ENCODE measurements at regions not wholly inside any gene's neighbourhood (a gene's known extent, or its start where the extent isn't known, plus 50 kb on each side); places are given as distances from the start of the nearest gene placed in this dataset.

GRCh38 chr10:104517946-104518345, 123.1 kb upstream of the SORCS3 start:
- H3K9me3 Mint-ChIP-seq: no peaks in the 10 kb centered on the region
- H3K4me1 Mint-ChIP-seq (ENCODE audit: low read depth): no peaks in the 10 kb centered on the region
- TF ChIP-seq CTCF (IDR thresholded peaks at IDR 0.05): no peak
- H3K36me3 Mint-ChIP-seq (ENCODE audit: low read depth): no peaks in the 10 kb centered on the region
- no peak for DNase-seq
- no peak overlapping the region for H3K27ac Mint-ChIP-seq
- peaks cover 8% of the 10 kb centered on the region for H3K27me3 Mint-ChIP-seq (ENCODE audit: insufficient read depth)
- no peak overlapping the region for H3K4me3 Mint-ChIP-seq

- TF ChIP-seq CTCF (IDR thresholded peaks at IDR 0.05): no peak
- Mint-ChIP-seq H3K27me3 (ENCODE audit: insufficient read depth) (peaks cover 12% of the 10 kb centered on the region), H3K9me3 (no peaks in the 10 kb centered on the region), H3K4me3 (no peak overlapping the region), H3K27ac (no peak overlapping the region), H3K4me1 (ENCODE audit: low read depth) (no peaks in the 10 kb centered on the region), H3K36me3 (ENCODE audit: low read depth) (no peaks in the 10 kb centered on the region)
- no peak for DNase-seq
These were observed 122.2 kb upstream of the SORCS3 start for GRCh38 chr10:104518891-104519290.

GRCh38 chr10:104520653-104521052, 120.4 kb upstream of the SORCS3 start:
- no peak overlapping the region for H3K27ac Mint-ChIP-seq
- H3K36me3 Mint-ChIP-seq (ENCODE audit: low read depth): no peaks in the 10 kb centered on the region

GRCh38 chr10:104521901-104522694, 119.0 kb upstream of the SORCS3 start:
- TF ChIP-seq CTCF (IDR thresholded peaks at IDR 0.05): no peak
- no peak for DNase-seq
- no peaks in the 10 kb centered on the region for H3K36me3 Mint-ChIP-seq (ENCODE audit: low read depth)
- H3K4me3 Mint-ChIP-seq: no peak overlapping the region
- H3K27ac Mint-ChIP-seq: no peak overlapping the region
- H3K27me3 Mint-ChIP-seq (ENCODE audit: insufficient read depth): peaks cover 8% of the 10 kb centered on the region
- no peaks in the 10 kb centered on the region for H3K9me3 Mint-ChIP-seq
- H3K4me1 Mint-ChIP-seq (ENCODE audit: low read depth): no peaks in the 10 kb centered on the region

More at GRCh38 chr10:104520653-104521052, 120.4 kb upstream of the SORCS3 start:
- peaks cover 10% of the 10 kb centered on the region for H3K27me3 Mint-ChIP-seq (ENCODE audit: insufficient read depth)
- no peak overlapping the region for H3K4me3 Mint-ChIP-seq
- no peaks in the 10 kb centered on the region for H3K9me3 Mint-ChIP-seq
- no peaks in the 10 kb centered on the region for H3K4me1 Mint-ChIP-seq (ENCODE audit: low read depth)
- TF ChIP-seq CTCF (IDR thresholded peaks at IDR 0.05): no peak
- DNase-seq: no peak

DNA sequence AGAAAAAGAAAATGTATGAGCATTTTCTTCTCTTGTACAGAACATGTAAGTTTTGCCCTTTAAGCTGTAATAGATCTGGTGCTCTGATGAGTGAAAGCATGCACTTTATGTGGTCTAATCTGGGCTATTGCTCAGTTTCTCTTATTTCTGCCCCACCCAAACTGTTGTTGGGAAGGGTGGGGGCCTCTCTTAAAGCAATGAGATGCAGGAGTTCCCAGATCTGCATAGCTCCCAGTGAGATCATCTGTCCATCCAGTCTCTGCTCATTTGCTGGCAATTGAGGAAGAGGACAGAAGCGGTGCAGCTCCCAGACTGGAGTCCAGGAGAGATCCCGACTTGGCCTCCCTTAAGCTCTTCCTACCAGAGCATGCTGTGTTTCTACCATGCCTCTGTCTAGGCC, 114.9 kb upstream of the SORCS3 start:
- TF ChIP-seq CTCF (IDR thresholded peaks at IDR 0.05): no peak
- Mint-ChIP-seq H3K27me3 (ENCODE audit: insufficient read depth) (peaks cover 9% of the 10 kb centered on the region), H3K36me3 (ENCODE audit: low read depth) (no peaks in the 10 kb centered on the region), H3K4me1 (ENCODE audit: low read depth) (no peaks in the 10 kb centered on the region), H3K4me3 (no peak overlapping the region), H3K27ac (no peak overlapping the region), H3K9me3 (no peaks in the 10 kb centered on the region)
- DNase-seq: no peak
